ENCODE measurements at regions not wholly inside any gene's neighbourhood (a gene's known extent, or its start where the extent isn't known, plus 50 kb on each side); places are given as distances from the start of the nearest gene placed in this dataset.

DNA sequence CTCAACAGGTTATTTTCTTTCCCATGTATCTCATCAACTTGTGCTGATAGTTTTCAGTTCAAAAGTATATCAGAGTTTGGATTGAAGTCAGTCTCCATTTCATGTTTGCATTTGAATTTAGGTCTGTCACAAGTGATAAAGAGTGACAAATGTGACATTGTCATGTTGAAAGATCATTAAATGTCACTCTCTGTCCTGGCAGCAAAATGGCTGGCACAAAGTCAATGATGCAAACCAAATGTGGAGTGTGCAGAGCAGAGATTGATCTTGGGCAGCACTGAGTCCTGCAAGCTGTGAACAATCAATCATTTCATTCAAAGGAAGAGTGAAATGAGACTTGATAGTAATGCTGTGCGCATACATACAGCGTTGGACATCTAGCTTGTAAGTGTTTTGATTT is 421.8 kb upstream of the CDH7 start:
- no peak for DNase-seq (ENCODE audit: low spot score)
- TF ChIP-seq, protein P1, sequence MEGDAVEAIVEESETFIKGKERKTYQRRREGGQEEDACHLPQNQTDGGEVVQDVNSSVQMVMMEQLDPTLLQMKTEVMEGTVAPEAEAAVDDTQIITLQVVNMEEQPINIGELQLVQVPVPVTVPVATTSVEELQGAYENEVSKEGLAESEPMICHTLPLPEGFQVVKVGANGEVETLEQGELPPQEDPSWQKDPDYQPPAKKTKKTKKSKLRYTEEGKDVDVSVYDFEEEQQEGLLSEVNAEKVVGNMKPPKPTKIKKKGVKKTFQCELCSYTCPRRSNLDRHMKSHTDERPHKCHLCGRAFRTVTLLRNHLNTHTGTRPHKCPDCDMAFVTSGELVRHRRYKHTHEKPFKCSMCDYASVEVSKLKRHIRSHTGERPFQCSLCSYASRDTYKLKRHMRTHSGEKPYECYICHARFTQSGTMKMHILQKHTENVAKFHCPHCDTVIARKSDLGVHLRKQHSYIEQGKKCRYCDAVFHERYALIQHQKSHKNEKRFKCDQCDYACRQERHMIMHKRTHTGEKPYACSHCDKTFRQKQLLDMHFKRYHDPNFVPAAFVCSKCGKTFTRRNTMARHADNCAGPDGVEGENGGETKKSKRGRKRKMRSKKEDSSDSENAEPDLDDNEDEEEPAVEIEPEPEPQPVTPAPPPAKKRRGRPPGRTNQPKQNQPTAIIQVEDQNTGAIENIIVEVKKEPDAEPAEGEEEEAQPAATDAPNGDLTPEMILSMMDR (IDR thresholded peaks at IDR 0.05; ENCODE audit: poor library complexity, severe bottlenecking) = no peak

DNA sequence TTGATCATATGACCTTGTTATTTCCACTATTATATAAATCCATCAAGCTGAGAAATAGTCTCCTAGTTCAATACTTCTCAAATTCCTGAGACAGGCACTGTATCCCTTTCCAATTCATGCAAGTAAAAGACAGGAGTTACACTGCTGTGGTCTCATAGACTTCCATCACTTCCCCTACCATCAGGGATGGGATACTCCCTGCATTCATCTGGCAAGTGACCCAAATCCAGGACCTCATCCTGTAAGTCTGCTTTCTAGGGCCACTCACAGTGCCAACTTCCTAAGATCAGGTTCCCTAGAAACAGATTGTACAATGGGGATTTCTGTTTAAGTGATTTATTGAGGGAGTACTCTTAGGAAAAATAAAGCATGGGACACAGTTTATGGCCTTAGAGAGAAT is 424.0 kb upstream of the CDH7 start:
- no peak for ATAC-seq (ENCODE audit: low read depth)
- Histone ChIP-seq H3K9me3 (ENCODE audit: severe bottlenecking) (no peaks in the 10 kb centered on the region), H3K4me3 (ENCODE audit: severe bottlenecking) (no peak overlapping the region), H3K27ac (ENCODE audit: poor library complexity, severe bottlenecking) (no peak overlapping the region), H3K4me1 (ENCODE audit: insufficient read depth, poor library complexity, severe bottlenecking) (no peaks in the 10 kb centered on the region), H3K36me3 (ENCODE audit: low read depth) (no peaks in the 10 kb centered on the region), H3K27me3 (ENCODE audit: insufficient read depth, poor library complexity, severe bottlenecking) (no peaks in the 10 kb centered on the region)
- TF ChIP-seq, protein P1 (IDR thresholded peaks at IDR 0.05; ENCODE audit: poor library complexity, severe bottlenecking) = no peak
- no peak for DNase-seq (ENCODE audit: low spot score)

More for the DNA sequence above, 421.8 kb upstream of the CDH7 start:
- H3K27ac ChIP-seq (ENCODE audit: poor library complexity, severe bottlenecking) = no peak overlapping the region
- no peaks in the 10 kb centered on the region for H3K27me3 ChIP-seq (ENCODE audit: insufficient read depth, poor library complexity, severe bottlenecking)
- H3K4me3 ChIP-seq (ENCODE audit: severe bottlenecking) = no peak overlapping the region
- no peaks in the 10 kb centered on the region for H3K4me1 ChIP-seq (ENCODE audit: insufficient read depth, poor library complexity, severe bottlenecking)
- ATAC-seq (ENCODE audit: low read depth) = no peak
- no peaks in the 10 kb centered on the region for H3K36me3 ChIP-seq (ENCODE audit: low read depth)
- H3K9me3 ChIP-seq (ENCODE audit: severe bottlenecking) = no peaks in the 10 kb centered on the region

DNA sequence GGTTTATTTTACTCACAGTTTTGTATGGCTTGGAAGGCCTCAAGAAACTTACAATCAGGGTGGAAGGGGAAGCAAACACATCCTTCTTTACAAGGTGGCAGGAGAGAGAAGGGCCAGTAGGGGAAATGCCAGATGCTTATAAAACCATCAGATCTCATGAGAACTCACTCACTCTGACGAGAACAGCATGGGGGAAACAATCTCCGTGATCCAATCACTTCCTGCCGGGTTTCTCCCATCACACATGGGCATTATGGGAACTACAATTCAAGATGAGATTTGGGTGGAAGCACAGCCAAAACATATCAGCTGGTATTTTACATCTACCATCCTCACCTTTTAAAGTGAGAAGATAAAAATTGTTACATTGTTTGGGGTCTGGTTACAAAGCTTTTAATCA is 427.9 kb upstream of the CDH7 start:
- no peaks in the 10 kb centered on the region for H3K9me3 ChIP-seq (ENCODE audit: severe bottlenecking)
- H3K36me3 ChIP-seq (ENCODE audit: low read depth) = no peaks in the 10 kb centered on the region
- DNase-seq (ENCODE audit: low spot score) (no peak), ATAC-seq (ENCODE audit: low read depth) (no peak)
- TF ChIP-seq, protein P1 (IDR thresholded peaks at IDR 0.05; ENCODE audit: poor library complexity, severe bottlenecking) = no peak
- H3K4me1 ChIP-seq (ENCODE audit: insufficient read depth, poor library complexity, severe bottlenecking) = no peaks in the 10 kb centered on the region
- no peak overlapping the region for H3K4me3 ChIP-seq (ENCODE audit: severe bottlenecking)
- no peak overlapping the region for H3K27ac ChIP-seq (ENCODE audit: poor library complexity, severe bottlenecking)
- no peaks in the 10 kb centered on the region for H3K27me3 ChIP-seq (ENCODE audit: insufficient read depth, poor library complexity, severe bottlenecking)

DNA sequence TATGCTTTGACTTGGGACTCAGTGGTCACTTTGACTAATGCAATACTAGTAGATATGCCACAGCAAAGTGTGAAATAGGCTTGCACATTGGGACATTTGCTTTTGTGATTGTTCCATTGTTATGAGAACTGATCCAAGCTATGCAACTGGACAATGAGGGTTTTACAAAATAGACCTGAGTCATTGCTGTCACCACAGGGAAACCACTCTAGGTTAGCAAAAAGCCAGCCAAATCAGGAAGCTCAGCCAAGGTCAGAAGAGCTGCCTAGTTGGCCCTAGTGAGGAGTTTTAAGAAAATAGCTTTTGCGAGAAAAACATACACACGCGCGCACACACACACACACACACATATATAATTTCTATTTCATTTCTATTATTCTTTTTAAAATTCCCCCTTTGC is 452.4 kb upstream of the CDH7 start:
- Histone ChIP-seq H3K27me3 (ENCODE audit: insufficient read depth, poor library complexity, severe bottlenecking) (no peaks in the 10 kb centered on the region), H3K4me3 (ENCODE audit: severe bottlenecking) (no peak overlapping the region), H3K9me3 (ENCODE audit: severe bottlenecking) (no peaks in the 10 kb centered on the region), H3K27ac (ENCODE audit: poor library complexity, severe bottlenecking) (no peak overlapping the region), H3K36me3 (ENCODE audit: low read depth) (no peaks in the 10 kb centered on the region), H3K4me1 (ENCODE audit: insufficient read depth, poor library complexity, severe bottlenecking) (no peaks in the 10 kb centered on the region)
- no peak for ATAC-seq (ENCODE audit: low read depth)
- no peak for DNase-seq (ENCODE audit: low spot score)
- TF ChIP-seq, protein P1 (IDR thresholded peaks at IDR 0.05; ENCODE audit: poor library complexity, severe bottlenecking) = no peak

DNA sequence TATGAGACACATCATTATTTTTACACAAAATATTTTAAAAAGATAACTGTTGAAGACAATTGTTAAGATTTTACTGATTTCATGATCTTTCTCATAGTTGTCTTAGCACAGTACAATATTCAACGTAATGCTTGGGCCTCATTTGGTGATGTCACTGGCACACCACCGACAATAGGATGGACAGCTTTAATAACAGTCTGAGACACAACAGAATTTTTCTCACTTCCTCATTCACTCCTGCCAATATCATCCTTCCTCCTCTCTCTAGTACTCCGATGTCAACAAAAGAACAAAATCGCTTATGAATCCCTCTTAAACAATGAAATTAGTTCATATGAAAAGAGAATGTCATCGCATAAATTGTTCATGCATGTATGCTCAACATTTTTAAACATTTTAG is 461.9 kb upstream of the CDH7 start:
- DNase-seq (ENCODE audit: low spot score) (no peak), ATAC-seq (ENCODE audit: low read depth) (no peak)
- Histone ChIP-seq H3K4me3 (ENCODE audit: severe bottlenecking) (no peak overlapping the region), H3K27me3 (ENCODE audit: insufficient read depth, poor library complexity, severe bottlenecking) (no peaks in the 10 kb centered on the region), H3K4me1 (ENCODE audit: insufficient read depth, poor library complexity, severe bottlenecking) (no peaks in the 10 kb centered on the region), H3K9me3 (ENCODE audit: severe bottlenecking) (no peaks in the 10 kb centered on the region), H3K27ac (ENCODE audit: poor library complexity, severe bottlenecking) (no peak overlapping the region), H3K36me3 (ENCODE audit: low read depth) (no peaks in the 10 kb centered on the region)
- TF ChIP-seq, protein P1 (IDR thresholded peaks at IDR 0.05; ENCODE audit: poor library complexity, severe bottlenecking) = no peak

Data from RWPE2 (cell line).